ENCODE measurements at regions not wholly inside any gene's neighbourhood (a gene's known extent, or its start where the extent isn't known, plus 50 kb on each side); places are given as distances from the start of the nearest gene placed in this dataset.
A peak's percentile ranks its signal among the peaks of the same experiment; 100 is the strongest.

DNA sequence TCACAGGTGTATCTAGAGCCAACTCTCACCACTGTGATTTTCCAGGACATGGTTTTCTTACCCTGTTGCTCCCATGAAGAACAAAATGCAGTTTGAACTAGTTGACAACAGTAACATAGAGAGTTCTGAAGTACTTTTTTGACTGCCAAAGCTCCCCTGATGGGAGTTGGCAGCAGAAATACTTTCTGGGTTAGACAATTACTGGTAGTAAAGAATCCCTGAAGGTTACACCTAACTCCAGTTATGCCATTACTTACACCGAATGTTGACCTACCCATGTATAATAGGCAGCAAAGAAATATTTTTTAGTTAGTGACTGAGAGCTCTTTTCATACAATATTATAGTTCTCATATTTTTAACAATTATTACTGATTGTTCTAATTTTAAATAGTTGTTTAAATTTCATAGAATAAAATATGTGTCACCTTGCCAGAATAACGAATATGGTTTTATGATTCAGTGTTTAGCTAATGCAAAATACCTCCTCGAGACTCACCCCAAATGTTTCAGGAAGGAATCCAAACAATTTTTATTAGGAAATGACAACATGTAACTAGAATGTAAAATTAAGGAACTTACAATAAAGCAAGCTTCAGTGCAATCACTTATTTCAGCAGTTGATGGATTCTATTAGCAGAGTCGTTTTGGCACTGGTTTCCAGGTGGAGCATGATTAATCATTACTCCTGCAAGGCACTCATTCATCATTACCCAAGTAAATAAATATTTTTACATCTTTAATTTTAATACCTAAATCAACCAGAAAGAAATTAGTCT lies 237.6 kb downstream of the MRPL39 start:
- Histone ChIP-seq H3K27ac (ENCODE audit: low read depth, low read length) (no peak overlapping the region), H2BK20ac (ENCODE audit: low read length) (no peak overlapping the region), H3K79me1 (ENCODE audit: low read depth, low read length) (no peaks in the 10 kb centered on the region), H3K4me2 (ENCODE audit: insufficient read depth in 1 of 2, low read depth in 2 of 2, low read length in 2 of 2) (no peak overlapping the region), H3K4me1 (replicated peaks in 1 of 4; ENCODE audit: control insufficient read depth in 3 of 4, insufficient read depth in 4 of 4, low read length in 3 of 4) (peaks cover 5 to 12% (median 9%) of the 10 kb centered on the region in 4 experiments; a peak in 4 of 7 replicates), H3K23me2 (ENCODE audit: low read depth, low read length) (no peaks in the 10 kb centered on the region), H2BK15ac (ENCODE audit: low read length) (no peak overlapping the region), H3K9ac (replicated peaks in 1 of 4; ENCODE audit: extremely low read depth in 1 of 4, low read depth in 3 of 4, low read length in 3 of 4) (no peak overlapping the region), H2BK5ac (ENCODE audit: low read depth, low read length) (no peak overlapping the region), H4K20me1 (replicated peaks in 1 of 2; ENCODE audit: control insufficient read depth in 1 of 2, insufficient read depth in 2 of 2, low read length in 2 of 2) (no peaks in the 10 kb centered on the region), H4K8ac (ENCODE audit: extremely low read depth, insufficient read depth, low read length) (no peak overlapping the region), H3K56ac (replicated peaks; ENCODE audit: insufficient read length, low read depth, low read length) (no peak overlapping the region), H3K23ac (ENCODE audit: insufficient read length) (no peak overlapping the region), H2BK12ac (ENCODE audit: low read depth, low read length) (no peak overlapping the region), H3K9me3 (ENCODE audit: insufficient read depth in 2 of 2, low read depth in 1 of 2, low read length in 1 of 2) (no peaks in the 10 kb centered on the region), H2AFZ (ENCODE audit: low read length) (no peak overlapping the region), H3K4ac (replicated peaks; ENCODE audit: insufficient read length, low read depth, low read length) (no peak overlapping the region), H4K5ac (ENCODE audit: insufficient read length, low read depth, low read length) (no peak overlapping the region), H2BK120ac (replicated peaks; ENCODE audit: low read depth, low read length) (no peak overlapping the region), H3K79me2 (ENCODE audit: control insufficient read depth in 1 of 2, insufficient read depth in 2 of 2, low read length in 2 of 2) (no peaks in the 10 kb centered on the region), H2AK5ac (ENCODE audit: low read depth, low read length) (no peak overlapping the region), H3K4me3 (ENCODE audit: extremely low read depth in 1 of 4, insufficient read depth in 2 of 4, low read depth in 3 of 4, low read length in 4 of 4) (no peak overlapping the region), H3K18ac (ENCODE audit: extremely low read depth, low read length) (peak overlapping the region; percentile 3; the same call in 1 of the 2 replicates), H3K36me3 (ENCODE audit: control insufficient read depth in 2 of 4, insufficient read depth in 4 of 4, low read length in 3 of 4) (no peaks in the 10 kb centered on the region), H4K91ac (replicated peaks; ENCODE audit: insufficient read length, low read length) (no peak overlapping the region), H3K14ac (ENCODE audit: insufficient read length) (no peak overlapping the region), H3K27me3 (replicated peaks in 1 of 4; ENCODE audit: control insufficient read depth in 3 of 4, extremely low read depth in 1 of 4, insufficient read depth in 3 of 4, low read length in 3 of 4) (no peaks in the 10 kb centered on the region)
- DNase-seq (ENCODE audit: low read depth in 1 of 2, low spot score in 2 of 2) (no peak), FAIRE-seq (no peak)
- whole genome bisulfite sequencing, 2 experiments (ENCODE audit: extremely low coverage in 1 of 2, insufficient coverage in 1 of 2, insufficient read length in 1 of 2, insufficient replicate concordance in 2 of 2, low coverage in 1 of 2, low lambda C conversion rate in 2 of 2, missing lambda C conversion rate in 1 of 2): 87% methylated on average over 4 of the region's 4 CpGs; no CpG with 5 or more reads in 1 of the 2 experiments
- ChIA-PET CTCF (ENCODE audit: partially characterized antibody) (interaction anchor here (0.7 to 4.6 kb wide), 7 partner anchors 10 to 1239 kb away, joined by 3 to 26 read pairs (median 5); no protein-coding TSS in a partner anchor), POLR2A (ENCODE audit: partially characterized antibody) (no interaction called here)
- no peak for TF ChIP-seq RAD21 (IDR thresholded peaks at IDR 0.05 in 1 of 2, conservative IDR thresholded peaks at IDR 0.05 in 1 of 2; ENCODE audit: low read depth in 2 of 2, low read length in 2 of 2)
